Dendritic cell treated with granulocyte-macrophage colony-stimulating factor and Interleukin-4, amounts not matched to agents 40 ng/mL and 50 ng/mL, for 4 days (primary cell): ENCODE measurements at regions not wholly inside any gene's neighbourhood (a gene's known extent, or its start where the extent isn't known, plus 50 kb on each side); places are given as distances from the start of the nearest gene placed in this dataset.

ENCODE experiments used
- H3K27ac Mint-ChIP-seq: one replicate; pipeline ENCODE4 v1.8.0; 2022; ENCODE audit warnings: mild to moderate bottlenecking, mixed read lengths
- H3K27me3 Mint-ChIP-seq: one replicate; pipeline ENCODE4 v1.8.0; 2022; ENCODE audit warnings: mild to moderate bottlenecking, mixed read lengths
- H3K36me3 Mint-ChIP-seq: one replicate; pipeline ENCODE4 v1.8.0; 2022; ENCODE audit warnings: low read depth, mixed read lengths
- H3K4me1 Mint-ChIP-seq: one replicate; pipeline ENCODE4 v1.8.0; 2022; ENCODE audit warnings: low read depth, mixed read lengths
- H3K4me3 Mint-ChIP-seq: one replicate; pipeline ENCODE4 v1.8.0; 2022; ENCODE audit warnings: mild to moderate bottlenecking, moderate library complexity, mixed read lengths
- H3K9me3 Mint-ChIP-seq: one replicate; pipeline ENCODE4 v1.8.0; 2022; ENCODE audit warnings: mixed read lengths
- intact Hi-C: fragments of 100-400 bp; cut with micrococcal nuclease; formaldehyde crosslinking; loops from one replicate; pipeline ENCODE4 v1.15.0; 2022

DNA sequence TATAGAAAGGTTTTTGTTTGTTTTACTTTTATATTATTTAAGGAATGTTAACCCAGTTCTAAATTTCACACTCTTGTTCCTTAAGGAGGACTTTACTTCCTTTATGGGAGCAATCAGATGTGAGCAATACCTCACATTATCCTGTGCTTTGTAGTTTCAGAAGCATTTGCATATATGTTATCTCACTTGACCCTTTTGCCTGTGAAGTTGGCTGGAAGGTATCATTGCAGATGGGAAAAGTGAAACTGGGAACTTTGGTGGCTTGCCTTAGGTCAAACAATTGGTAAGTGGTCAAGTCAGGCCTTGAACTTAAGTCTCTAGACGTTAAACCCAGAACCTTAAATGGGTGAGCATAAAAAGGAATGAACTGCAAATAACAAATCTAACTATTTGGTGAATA lies 90.6 kb downstream of the AREG start:
- intact Hi-C loops = loop anchor here (5.0 to 10.0 kb wide), 3 partner anchors 89 to 351 kb away; no protein-coding TSS in a partner anchor
- H3K4me1 Mint-ChIP-seq = peaks cover 6% of the 10 kb centered on the region
- H3K27ac Mint-ChIP-seq = no peak overlapping the region
- H3K4me3 Mint-ChIP-seq = no peak overlapping the region
- no peaks in the 10 kb centered on the region for H3K9me3 Mint-ChIP-seq
- no peaks in the 10 kb centered on the region for H3K27me3 Mint-ChIP-seq
- H3K36me3 Mint-ChIP-seq = no peaks in the 10 kb centered on the region

DNA sequence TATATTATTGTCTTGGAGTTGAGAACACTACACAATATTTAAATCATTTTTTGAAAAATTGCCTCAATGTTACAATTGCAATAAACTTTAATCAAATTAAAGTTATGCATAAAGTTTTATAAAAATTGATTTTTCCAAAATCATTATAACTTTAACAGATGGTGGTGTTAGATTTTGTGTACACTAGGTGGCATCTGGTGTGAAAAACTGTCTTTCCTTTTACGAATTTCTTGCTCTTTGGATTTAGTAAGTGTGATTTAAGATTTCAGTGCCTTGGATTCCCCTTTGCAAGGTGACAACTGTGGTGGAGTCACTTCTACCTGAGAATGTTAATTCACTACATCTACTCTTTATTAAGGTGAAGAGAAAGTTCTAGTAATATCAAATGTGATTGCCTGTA lies 91.6 kb downstream of the AREG start:
- H3K9me3 Mint-ChIP-seq = no peaks in the 10 kb centered on the region
- H3K36me3 Mint-ChIP-seq = no peaks in the 10 kb centered on the region
- H3K4me1 Mint-ChIP-seq = peaks cover 6% of the 10 kb centered on the region
- H3K27me3 Mint-ChIP-seq = no peaks in the 10 kb centered on the region
- H3K4me3 Mint-ChIP-seq = no peak overlapping the region
- intact Hi-C loops = loop anchor here (5.0 to 10.0 kb wide), 3 partner anchors 88 to 352 kb away; no protein-coding TSS in a partner anchor
- no peak overlapping the region for H3K27ac Mint-ChIP-seq

DNA sequence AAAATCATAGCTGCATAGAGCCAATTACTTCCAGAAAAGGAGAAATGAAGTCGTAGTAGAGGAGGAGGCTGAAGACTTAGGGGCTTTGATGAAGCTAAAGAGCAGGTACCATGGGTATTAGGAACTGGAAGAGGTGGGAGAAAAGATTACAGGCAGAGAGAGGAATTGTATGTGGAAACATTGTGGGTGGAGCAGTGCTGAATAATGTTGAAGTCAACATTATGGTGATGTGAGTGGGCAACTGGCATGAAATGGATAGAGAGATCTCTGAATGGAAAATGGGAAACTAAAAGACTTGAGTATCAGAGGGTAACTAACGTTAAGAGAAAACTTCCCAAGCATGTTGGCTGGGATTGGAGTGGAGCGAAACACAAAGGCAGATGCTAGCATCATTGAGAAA lies 92.5 kb downstream of the AREG start:
- intact Hi-C loops = loop anchor here (5.0 to 10.0 kb wide), 3 partner anchors 87 to 353 kb away; no protein-coding TSS in a partner anchor
- no peak overlapping the region for H3K27ac Mint-ChIP-seq
- no peaks in the 10 kb centered on the region for H3K27me3 Mint-ChIP-seq

DNA sequence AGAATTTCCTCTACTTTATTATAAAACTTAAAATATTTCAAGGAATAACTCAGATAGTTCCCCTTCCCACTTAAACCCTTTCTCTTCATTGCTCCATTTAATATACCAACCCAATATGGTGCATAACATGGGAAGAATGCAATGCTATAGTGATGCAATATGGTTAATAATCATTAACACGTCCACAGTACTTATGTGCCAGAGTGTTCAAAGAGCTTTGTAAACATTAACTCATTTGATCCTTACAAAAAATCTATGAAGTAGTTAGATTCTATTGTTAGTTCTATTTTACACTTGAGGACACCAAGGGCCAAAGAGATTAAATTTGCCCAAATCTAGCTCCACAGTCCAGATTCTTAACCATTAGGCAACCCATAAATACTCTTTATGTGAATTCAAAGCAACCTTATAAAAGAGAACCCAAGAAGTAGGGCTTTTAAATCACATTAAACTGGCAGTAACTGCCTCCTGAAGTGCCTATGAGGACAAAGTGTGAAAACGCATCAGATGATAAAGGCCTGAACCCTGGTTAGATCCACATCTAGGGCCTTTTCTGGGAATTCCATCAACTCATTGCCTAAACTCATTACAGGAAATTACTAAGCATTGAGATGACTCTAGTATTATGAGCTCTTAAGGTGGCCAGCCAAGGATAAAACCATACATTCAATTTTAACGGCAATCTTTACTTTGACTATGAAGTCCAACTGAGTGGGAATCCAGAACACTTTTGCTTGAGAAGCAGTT lies 94.3 kb downstream of the AREG start:
- Mint-ChIP-seq H3K9me3 (no peaks in the 10 kb centered on the region), H3K27me3 (no peaks in the 10 kb centered on the region), H3K27ac (no peak overlapping the region), H3K4me3 (no peak overlapping the region), H3K36me3 (no peaks in the 10 kb centered on the region), H3K4me1 (peaks cover 6% of the 10 kb centered on the region)
- intact Hi-C loops = loop anchor here (5.0 to 10.0 kb wide), 3 partner anchors 86 to 354 kb away; no protein-coding TSS in a partner anchor

More for the DNA sequence above, 92.5 kb downstream of the AREG start:
- no peaks in the 10 kb centered on the region for H3K36me3 Mint-ChIP-seq
- no peak overlapping the region for H3K4me3 Mint-ChIP-seq
- peaks cover 6% of the 10 kb centered on the region for H3K4me1 Mint-ChIP-seq
- no peaks in the 10 kb centered on the region for H3K9me3 Mint-ChIP-seq

DNA sequence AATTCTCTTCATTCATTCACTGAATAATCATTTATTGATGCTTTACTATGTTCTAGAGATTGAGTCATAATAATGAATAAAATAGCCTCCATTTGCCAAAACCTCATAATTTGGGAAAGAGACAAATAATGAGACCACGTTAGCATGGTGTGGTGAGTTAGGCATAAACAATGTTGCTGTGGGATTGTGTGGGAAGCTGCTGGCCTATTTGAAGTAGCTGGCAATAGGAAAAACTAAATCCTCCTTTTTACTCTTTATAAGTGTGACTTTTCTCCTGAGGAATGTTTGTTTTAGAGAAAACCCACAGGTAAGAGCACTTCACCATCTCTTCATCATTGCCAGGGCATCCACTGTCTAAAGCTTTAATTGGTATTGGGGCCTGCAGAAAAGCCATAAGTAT lies 95.3 kb downstream of the AREG start:
- Mint-ChIP-seq H3K36me3 (no peaks in the 10 kb centered on the region), H3K4me3 (no peak overlapping the region), H3K27ac (no peak overlapping the region), H3K4me1 (peaks cover 6% of the 10 kb centered on the region), H3K27me3 (no peaks in the 10 kb centered on the region), H3K9me3 (no peaks in the 10 kb centered on the region)
- intact Hi-C loops = no loop called here

DNA sequence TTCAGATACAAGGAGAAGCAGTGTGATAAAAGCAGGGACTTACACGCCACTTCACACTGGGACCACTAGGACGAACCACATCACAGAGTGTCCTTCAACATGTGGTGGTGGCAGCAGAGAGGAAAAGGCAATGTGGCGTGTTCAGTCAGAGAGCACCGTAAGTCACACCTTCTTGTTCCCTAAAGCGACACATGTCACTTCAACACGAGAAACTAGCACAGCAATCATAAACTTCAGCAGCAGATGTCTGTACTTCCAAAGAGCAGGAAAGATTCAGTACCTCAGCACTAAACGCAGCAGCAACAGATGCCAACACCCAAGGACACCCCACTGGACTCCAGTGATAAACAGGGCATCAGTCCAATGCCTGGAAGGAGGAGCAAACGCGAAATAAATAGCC lies 96.7 kb downstream of the AREG start:
- intact Hi-C loops = no loop called here
- Mint-ChIP-seq H3K9me3 (no peaks in the 10 kb centered on the region), H3K27ac (no peak overlapping the region), H3K27me3 (no peaks in the 10 kb centered on the region), H3K4me3 (no peak overlapping the region), H3K36me3 (no peaks in the 10 kb centered on the region), H3K4me1 (peaks cover 6% of the 10 kb centered on the region)

DNA sequence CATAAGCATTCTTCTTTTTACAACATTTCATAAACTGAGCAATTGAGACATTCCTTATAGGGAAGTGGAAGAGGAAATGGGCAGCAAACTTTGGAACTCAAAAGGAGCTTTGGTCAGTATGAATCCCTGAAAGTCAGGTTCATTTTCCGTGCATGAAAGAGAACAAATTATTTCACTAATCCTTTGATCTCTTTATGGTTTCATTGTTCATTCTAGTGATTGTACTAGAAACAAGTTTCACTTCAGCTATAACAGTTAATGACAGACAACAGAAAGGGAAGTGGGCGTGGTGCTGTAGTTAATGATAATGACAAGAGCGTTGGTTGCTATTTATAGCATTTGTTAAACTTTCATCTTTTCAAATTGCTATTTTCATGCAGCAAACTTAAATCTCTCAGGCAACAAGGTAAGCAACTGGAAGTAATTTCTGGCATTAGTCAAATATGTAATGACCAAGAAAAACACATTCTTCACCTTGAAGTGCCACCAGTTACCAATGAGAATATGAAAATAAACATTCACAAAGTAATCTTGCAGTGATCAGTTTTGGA lies 98.4 kb downstream of the AREG start:
- Mint-ChIP-seq H3K27ac (peak overlapping the region; percentile 20), H3K4me1 (no peaks in the 10 kb centered on the region), H3K27me3 (no peaks in the 10 kb centered on the region), H3K4me3 (no peak overlapping the region), H3K36me3 (no peaks in the 10 kb centered on the region), H3K9me3 (no peaks in the 10 kb centered on the region)
- intact Hi-C loops = no loop called here

DNA sequence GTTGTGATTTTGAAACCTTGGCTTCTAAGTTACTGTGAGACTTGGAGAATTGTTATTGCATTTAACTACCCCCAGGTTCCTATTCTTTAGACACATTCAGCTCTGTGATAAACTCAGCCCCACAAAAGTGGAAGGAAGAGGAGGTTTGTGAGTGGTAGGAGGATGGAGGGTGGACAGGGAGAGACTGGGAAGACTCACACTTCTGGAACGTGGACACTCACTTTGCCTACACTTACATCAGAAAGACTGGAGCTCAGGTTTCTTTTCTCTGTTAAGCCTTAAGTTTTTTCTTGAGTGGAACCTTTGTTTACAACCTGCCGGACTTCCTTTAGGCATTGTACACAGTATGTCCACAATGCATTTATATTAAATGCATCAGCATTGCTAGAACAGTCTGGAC lies 99.0 kb downstream of the AREG start:
- Mint-ChIP-seq H3K4me3 (no peak overlapping the region), H3K4me1 (no peaks in the 10 kb centered on the region)

DNA sequence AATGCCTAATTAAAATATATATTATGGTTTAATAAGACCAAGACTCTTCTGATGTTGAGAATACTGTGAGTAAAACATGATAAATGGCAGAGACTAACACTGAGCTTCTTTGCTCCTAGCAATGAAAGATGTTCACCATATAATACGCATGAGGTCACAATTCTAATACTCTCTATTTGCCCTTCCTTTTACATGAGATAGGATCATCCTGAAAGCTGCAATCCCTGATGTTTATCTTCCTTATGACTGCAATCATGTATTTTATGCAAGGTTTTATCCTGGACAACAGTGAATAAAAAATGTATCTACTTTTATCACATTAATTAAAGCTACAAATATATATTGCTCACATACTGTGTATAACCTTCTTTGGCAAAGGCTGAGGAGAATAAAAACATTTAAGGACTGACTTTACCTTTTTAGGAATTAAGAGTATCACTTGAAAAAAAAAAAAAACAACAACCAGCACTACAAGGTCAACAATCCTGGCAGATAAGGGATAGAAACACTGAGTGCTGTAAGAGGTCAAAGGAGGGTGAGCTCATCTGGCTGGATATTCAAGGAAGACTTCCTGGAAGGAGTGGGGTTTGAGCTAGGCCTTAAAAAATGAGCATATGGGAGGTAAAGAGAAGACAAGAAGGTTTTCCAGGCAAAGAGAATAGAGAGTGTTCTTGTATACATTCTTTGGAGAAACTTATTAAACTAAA lies 99.9 kb downstream of the AREG start:
- Mint-ChIP-seq H3K27ac (no peak overlapping the region), H3K9me3 (no peaks in the 10 kb centered on the region), H3K27me3 (no peaks in the 10 kb centered on the region), H3K4me3 (no peak overlapping the region), H3K4me1 (no peaks in the 10 kb centered on the region), H3K36me3 (no peaks in the 10 kb centered on the region)
- intact Hi-C loops = no loop called here

More for the DNA sequence above, 99.0 kb downstream of the AREG start:
- H3K27me3 Mint-ChIP-seq = no peaks in the 10 kb centered on the region
- intact Hi-C loops = no loop called here
- no peaks in the 10 kb centered on the region for H3K9me3 Mint-ChIP-seq
- H3K27ac Mint-ChIP-seq = no peak overlapping the region
- no peaks in the 10 kb centered on the region for H3K36me3 Mint-ChIP-seq

DNA sequence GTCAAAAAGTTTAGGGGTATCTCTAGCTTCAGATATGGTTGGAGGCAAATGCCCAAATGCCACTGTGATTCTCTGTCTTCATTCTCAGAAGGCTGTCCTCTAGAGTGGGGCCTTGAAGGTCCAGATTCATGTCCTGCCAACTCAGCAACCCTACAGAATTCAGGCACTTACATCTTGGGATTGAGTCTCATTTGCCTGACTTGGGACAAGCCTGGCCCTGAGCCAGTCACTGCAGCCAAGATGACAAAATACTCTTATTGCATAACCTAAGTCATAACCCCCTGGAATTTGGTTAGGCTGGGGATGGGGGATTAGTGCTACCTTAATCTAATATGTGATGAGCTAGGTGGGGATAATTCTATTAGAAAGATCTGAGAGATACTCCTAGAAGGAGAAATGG lies 100.5 kb downstream of the AREG start:
- intact Hi-C loops = no loop called here
- Mint-ChIP-seq H3K27ac (no peak overlapping the region), H3K9me3 (no peaks in the 10 kb centered on the region), H3K4me3 (no peak overlapping the region), H3K4me1 (no peaks in the 10 kb centered on the region), H3K27me3 (no peaks in the 10 kb centered on the region), H3K36me3 (no peaks in the 10 kb centered on the region)

DNA sequence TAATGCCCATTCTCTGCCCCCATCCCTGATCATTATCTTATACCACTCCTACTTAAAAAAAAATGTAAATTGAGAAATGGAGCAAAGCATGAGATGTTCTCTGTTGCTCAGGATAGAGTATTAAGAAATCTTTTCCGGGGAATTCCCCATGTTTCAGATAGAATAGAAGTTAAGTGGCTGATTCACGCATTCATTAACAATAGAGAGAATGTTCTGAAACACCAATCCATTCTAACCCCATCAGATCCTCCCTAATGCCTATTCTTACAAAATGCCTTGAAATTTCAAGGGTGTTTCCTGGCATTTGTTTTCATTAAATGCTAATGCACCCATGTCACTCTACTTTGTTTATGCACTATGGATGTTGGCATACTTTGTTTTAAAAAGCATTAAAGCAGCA lies 101.1 kb downstream of the AREG start:
- Mint-ChIP-seq H3K9me3 (no peaks in the 10 kb centered on the region), H3K4me1 (no peaks in the 10 kb centered on the region), H3K4me3 (no peak overlapping the region), H3K27me3 (no peaks in the 10 kb centered on the region), H3K36me3 (no peaks in the 10 kb centered on the region), H3K27ac (no peak overlapping the region)
- intact Hi-C loops = no loop called here

DNA sequence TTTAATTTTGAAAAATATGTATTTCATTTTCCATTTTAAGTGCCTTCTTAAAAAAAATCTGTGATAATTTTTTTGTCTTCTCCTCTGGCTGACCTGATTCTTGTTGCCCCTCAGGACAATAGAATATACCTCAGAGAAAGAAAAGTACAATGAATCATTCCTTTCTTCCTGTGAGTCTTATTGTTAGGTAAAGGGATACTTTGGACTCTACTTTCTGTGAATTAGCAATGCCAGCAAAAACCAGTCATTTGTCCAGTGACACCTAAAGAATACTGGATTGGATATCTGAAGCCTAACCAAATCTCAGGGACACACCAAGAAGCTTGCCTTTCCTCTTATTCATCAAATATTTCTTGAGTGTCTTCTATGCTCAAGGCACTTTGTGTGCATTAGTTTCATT lies 102.1 kb downstream of the AREG start:
- H3K27me3 Mint-ChIP-seq = no peaks in the 10 kb centered on the region
- H3K4me1 Mint-ChIP-seq = no peaks in the 10 kb centered on the region
- no peak overlapping the region for H3K4me3 Mint-ChIP-seq
- H3K27ac Mint-ChIP-seq = no peak overlapping the region
- H3K36me3 Mint-ChIP-seq = no peaks in the 10 kb centered on the region
- H3K9me3 Mint-ChIP-seq = no peaks in the 10 kb centered on the region
- intact Hi-C loops = no loop called here

DNA sequence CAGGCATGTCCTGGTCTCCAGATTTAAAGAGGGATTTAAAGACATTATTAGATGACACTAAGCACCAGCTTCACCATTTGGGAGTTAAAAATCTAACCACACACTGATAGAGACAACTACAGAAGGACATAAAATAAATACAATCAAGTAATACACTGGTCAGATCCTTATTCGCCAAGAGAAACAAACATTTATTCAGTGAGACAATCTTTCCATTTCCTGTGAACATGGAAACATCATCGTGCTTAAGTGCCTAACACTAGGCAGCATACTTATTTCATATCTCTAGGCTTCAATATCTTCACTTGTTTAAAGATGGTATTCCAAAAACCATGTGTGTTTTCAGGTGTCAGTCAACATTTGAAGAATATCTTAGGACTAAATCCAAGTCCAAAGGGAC lies 103.6 kb downstream of the AREG start:
- no peaks in the 10 kb centered on the region for H3K9me3 Mint-ChIP-seq
- no peaks in the 10 kb centered on the region for H3K4me1 Mint-ChIP-seq
- intact Hi-C loops = no loop called here
- H3K4me3 Mint-ChIP-seq = no peak overlapping the region
- no peaks in the 10 kb centered on the region for H3K36me3 Mint-ChIP-seq
- H3K27ac Mint-ChIP-seq = no peak overlapping the region
- H3K27me3 Mint-ChIP-seq = no peaks in the 10 kb centered on the region

DNA sequence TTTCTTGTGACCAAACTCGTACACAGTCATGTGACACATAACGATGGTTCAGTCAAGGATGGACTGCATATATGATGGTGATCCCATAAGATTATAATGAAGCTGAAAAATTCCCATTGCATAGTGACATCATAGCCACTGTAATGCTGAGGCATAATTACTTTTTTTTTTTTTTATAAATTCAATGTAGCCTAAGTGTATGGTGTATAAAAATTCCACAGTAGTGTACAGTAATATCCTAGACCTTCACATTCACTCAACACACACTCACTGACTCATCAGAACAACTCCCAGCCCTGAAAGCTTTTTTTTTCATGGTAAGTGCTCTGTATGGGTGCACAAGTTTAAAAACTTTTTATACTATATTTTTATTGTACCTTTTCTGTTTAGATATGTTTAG lies 105.0 kb downstream of the AREG start:
- Mint-ChIP-seq H3K27me3 (no peaks in the 10 kb centered on the region), H3K9me3 (no peaks in the 10 kb centered on the region), H3K36me3 (no peaks in the 10 kb centered on the region), H3K27ac (no peak overlapping the region), H3K4me3 (no peak overlapping the region), H3K4me1 (no peaks in the 10 kb centered on the region)
- intact Hi-C loops = no loop called here
